Uterus (tissue), 2 donors: ENCODE measurements at regions not wholly inside any gene's neighbourhood (a gene's known extent, or its start where the extent isn't known, plus 50 kb on each side); places are given as distances from the start of the nearest gene placed in this dataset.

ENCODE experiments used
- POLR2A ChIP-seq, 2 donors: fragments of 450-650 bp; IDR thresholded peaks; one replicate each; pipeline ENCODE4 v1.6.1; 2016; ENCODE audit warnings: antibody characterized with exemption in 2 of 2, mild to moderate bottlenecking in 1 of 2, moderate library complexity in 1 of 2
- TF ChIP-seq, protein P1 (sequence below), 4 experiments: fragments of 200-600 bp in 2 of 4; fragments of 450-650 bp in 2 of 4; sonication (generic) in 2 of 4; IDR thresholded peaks; one replicate each; pipeline ENCODE4 v1.5.1; 2016 to 2019; ENCODE audit warnings: antibody characterized with exemption in 4 of 4, mild to moderate bottlenecking in 2 of 4, moderate library complexity in 1 of 4

DNA sequence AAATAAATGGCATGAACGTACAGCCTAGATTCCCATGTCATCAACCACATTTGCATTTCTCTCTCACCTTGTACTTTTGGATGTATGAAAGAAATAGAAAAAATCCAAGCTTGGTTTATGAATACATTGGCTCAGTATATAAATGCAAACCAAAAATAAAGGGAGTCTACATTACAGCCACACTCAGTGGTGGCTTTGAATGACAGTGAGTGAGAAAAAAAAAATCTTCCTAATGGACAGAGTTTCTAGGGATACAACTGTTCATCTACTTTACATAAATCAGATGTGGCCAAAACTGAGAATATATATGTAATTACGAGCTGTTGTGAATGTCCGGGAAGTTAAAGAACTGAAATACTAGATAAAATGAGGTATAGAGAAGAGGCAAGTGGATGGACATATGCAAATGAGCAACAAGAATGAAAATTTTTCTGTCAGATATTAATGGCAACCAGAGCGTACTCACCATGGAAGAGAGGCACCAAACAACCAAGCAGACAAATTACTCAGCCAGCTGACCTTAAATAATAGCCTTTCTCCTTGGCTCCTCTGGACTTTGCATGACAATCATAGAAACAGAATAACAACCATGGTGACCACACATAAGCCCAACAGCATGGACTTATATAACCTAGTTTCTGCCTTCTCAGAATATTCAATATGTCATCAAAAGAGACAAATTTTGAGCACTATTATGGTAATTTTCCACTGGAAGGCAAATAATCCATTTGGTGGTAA is 1305.8 kb downstream of the OTOL1 start:
- TF ChIP-seq, protein P1, sequence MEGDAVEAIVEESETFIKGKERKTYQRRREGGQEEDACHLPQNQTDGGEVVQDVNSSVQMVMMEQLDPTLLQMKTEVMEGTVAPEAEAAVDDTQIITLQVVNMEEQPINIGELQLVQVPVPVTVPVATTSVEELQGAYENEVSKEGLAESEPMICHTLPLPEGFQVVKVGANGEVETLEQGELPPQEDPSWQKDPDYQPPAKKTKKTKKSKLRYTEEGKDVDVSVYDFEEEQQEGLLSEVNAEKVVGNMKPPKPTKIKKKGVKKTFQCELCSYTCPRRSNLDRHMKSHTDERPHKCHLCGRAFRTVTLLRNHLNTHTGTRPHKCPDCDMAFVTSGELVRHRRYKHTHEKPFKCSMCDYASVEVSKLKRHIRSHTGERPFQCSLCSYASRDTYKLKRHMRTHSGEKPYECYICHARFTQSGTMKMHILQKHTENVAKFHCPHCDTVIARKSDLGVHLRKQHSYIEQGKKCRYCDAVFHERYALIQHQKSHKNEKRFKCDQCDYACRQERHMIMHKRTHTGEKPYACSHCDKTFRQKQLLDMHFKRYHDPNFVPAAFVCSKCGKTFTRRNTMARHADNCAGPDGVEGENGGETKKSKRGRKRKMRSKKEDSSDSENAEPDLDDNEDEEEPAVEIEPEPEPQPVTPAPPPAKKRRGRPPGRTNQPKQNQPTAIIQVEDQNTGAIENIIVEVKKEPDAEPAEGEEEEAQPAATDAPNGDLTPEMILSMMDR (IDR thresholded peaks at IDR 0.05): no peak
- TF ChIP-seq POLR2A (IDR thresholded peaks at IDR 0.05): no peak
